CD4-positive, alpha-beta T cell (primary cell): ENCODE measurements at regions not wholly inside any gene's neighbourhood (a gene's known extent, or its start where the extent isn't known, plus 50 kb on each side); places are given as distances from the start of the nearest gene placed in this dataset.

Experiments
- ATAC-seq: fragments of 200-7000 bp; cut with Tn5 transposase; one replicate; pipeline ENCODE4 v1.10.0; 2022; ENCODE audit warnings: mild to moderate bottlenecking; ENCODE audit not compliant: poor library complexity
- CTCF ChIA-PET: fragments of 350-600 bp; sonication (Branson Sonifier 250); formaldehyde crosslinking; loops from one replicate; lab custom pipeline; 2021; ENCODE audit warnings: antibody characterized with exemption, inconsistent platforms; lab: Charles Lee
- POLR2A ChIA-PET: fragments of 350-600 bp; sonication (Branson Sonifier 250); formaldehyde crosslinking; loops from one replicate; lab custom pipeline; 2021; ENCODE audit warnings: antibody characterized with exemption, inconsistent platforms; lab: Charles Lee
- DNase-seq, 14 experiments: peaks; one replicate each; pipeline ENCODE4 v3.0.0-alpha.2; 2013 to 2020; ENCODE audit warnings: mixed read lengths in 2 of 14
- H3K27ac ChIP-seq, 2 donors: one replicate each; pipeline versions ENCODE4 v1.5.1 to v1.7.0; 2013; ENCODE audit warnings: low read length in 2 of 2, low read depth in 1 of 2, mild to moderate bottlenecking in 1 of 2
- H3K27me3 ChIP-seq, 2 experiments: 1 replicate in 1 of 2; 2 replicates in 1 of 2; pipeline versions ENCODE4 v1.6.1 to v1.7.0; 2013; ENCODE audit warnings: low read length in 2 of 2, control low read depth in 1 of 2, mild to moderate bottlenecking in 1 of 2, moderate library complexity in 1 of 2; ENCODE audit not compliant: insufficient read depth in 2 of 2, control insufficient read depth in 1 of 2
- H3K36me3 ChIP-seq: one replicate; pipeline ENCODE4 v1.6.1; 2013; ENCODE audit warnings: low read length, control low read depth; ENCODE audit not compliant: insufficient read depth
- H3K4me1 ChIP-seq: one replicate; pipeline ENCODE4 v1.6.1; 2013; ENCODE audit warnings: low read length, control low read depth; ENCODE audit not compliant: insufficient read depth
- H3K4me3 ChIP-seq: one replicate; pipeline ENCODE4 v1.5.1; 2013; ENCODE audit warnings: mild to moderate bottlenecking, low read length, moderate library complexity
- H3K9me3 ChIP-seq, 2 experiments: 1 replicate in 1 of 2; 2 replicates in 1 of 2; pipeline versions ENCODE4 v1.6.1 to v1.7.0; 2013; ENCODE audit warnings: low read length in 2 of 2, mild to moderate bottlenecking in 2 of 2, control low read depth in 1 of 2, moderate library complexity in 1 of 2; ENCODE audit not compliant: control insufficient read depth in 1 of 2, insufficient read depth in 1 of 2
- H3K27ac Mint-ChIP-seq: one replicate; pipeline ENCODE4 v1.8.0; 2020; ENCODE audit warnings: mixed read lengths
- H3K27me3 Mint-ChIP-seq: one replicate; pipeline ENCODE4 v1.8.0; 2021; ENCODE audit warnings: mixed read lengths
- H3K36me3 Mint-ChIP-seq: one replicate; pipeline ENCODE4 v1.8.0; 2021; ENCODE audit warnings: low read depth, mixed read lengths
- H3K4me1 Mint-ChIP-seq: one replicate; pipeline ENCODE4 v1.8.0; 2021; ENCODE audit warnings: low read depth, mixed read lengths
- H3K4me3 Mint-ChIP-seq: one replicate; pipeline ENCODE4 v1.8.0; 2020; ENCODE audit warnings: mild to moderate bottlenecking, mixed read lengths
- H3K9me3 Mint-ChIP-seq: one replicate; pipeline ENCODE4 v1.8.0; 2020; ENCODE audit warnings: mixed read lengths
- intact Hi-C, 2 experiments: fragments of 100-400 bp; cut with DNase I in 1 of 2; cut with micrococcal nuclease in 1 of 2; formaldehyde crosslinking; loops; one replicate each; pipeline versions ENCODE4 v1.15.1 to v1.9.0; 2023 to 2025; cut with DNase I, micrococcal nuclease
- TF ChIP-seq, protein P1 (sequence below): fragments of 200-600 bp; IDR thresholded peaks from one replicate; pipeline ENCODE4 v1.8.0; 2022; ENCODE audit warnings: antibody characterized with exemption, mild to moderate bottlenecking

DNA sequence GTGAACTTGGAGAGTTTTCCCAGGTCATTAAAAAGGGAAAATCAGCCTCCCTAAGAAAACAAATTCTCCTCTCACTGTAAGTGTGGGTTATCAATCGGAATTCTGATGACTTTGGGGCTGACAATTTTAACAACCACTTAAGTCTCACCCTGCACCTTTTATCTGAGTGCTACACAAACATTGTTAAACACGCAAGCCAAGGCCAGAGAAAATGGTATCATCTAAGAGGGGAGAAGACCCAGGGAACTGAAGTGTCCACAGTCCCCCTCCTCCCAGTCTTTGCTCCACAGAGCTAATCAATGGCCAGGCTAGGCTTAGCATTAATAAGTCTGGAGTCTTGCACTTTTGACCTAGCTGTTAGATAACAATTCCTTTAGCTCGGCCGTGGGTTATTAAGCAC is 51.7 kb upstream of the TBX5 start:
- Histone ChIP-seq H3K4me1 (no peaks in the 10 kb centered on the region), H3K4me3 (no peak overlapping the region), H3K36me3 (no peaks in the 10 kb centered on the region), H3K27ac (no peak overlapping the region), H3K27me3 (peaks cover 0 to 9% of the 10 kb centered on the region in 2 experiments), H3K9me3 (peaks cover 0 to 5% of the 10 kb centered on the region in 2 experiments)
- H3K36me3 Mint-ChIP-seq: no peaks in the 10 kb centered on the region
- ChIA-PET CTCF (no interaction called here), POLR2A (no interaction called here)
- peaks cover 38% of the 10 kb centered on the region for H3K27me3 Mint-ChIP-seq
- TF ChIP-seq, protein P1, sequence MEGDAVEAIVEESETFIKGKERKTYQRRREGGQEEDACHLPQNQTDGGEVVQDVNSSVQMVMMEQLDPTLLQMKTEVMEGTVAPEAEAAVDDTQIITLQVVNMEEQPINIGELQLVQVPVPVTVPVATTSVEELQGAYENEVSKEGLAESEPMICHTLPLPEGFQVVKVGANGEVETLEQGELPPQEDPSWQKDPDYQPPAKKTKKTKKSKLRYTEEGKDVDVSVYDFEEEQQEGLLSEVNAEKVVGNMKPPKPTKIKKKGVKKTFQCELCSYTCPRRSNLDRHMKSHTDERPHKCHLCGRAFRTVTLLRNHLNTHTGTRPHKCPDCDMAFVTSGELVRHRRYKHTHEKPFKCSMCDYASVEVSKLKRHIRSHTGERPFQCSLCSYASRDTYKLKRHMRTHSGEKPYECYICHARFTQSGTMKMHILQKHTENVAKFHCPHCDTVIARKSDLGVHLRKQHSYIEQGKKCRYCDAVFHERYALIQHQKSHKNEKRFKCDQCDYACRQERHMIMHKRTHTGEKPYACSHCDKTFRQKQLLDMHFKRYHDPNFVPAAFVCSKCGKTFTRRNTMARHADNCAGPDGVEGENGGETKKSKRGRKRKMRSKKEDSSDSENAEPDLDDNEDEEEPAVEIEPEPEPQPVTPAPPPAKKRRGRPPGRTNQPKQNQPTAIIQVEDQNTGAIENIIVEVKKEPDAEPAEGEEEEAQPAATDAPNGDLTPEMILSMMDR: no peak
- H3K27ac Mint-ChIP-seq: no peak overlapping the region
- H3K4me1 Mint-ChIP-seq: no peaks in the 10 kb centered on the region
- DNase-seq: no peak
- intact Hi-C loops: no loop called here
- H3K9me3 Mint-ChIP-seq: no peaks in the 10 kb centered on the region
- H3K4me3 Mint-ChIP-seq: no peak overlapping the region
- no peak for ATAC-seq
